Adrenal gland (tissue), 5 donors: ENCODE measurements at regions not wholly inside any gene's neighbourhood (a gene's known extent, or its start where the extent isn't known, plus 50 kb on each side); places are given as distances from the start of the nearest gene placed in this dataset.

Experiments used
- POLR2A ChIP-seq, 2 donors: fragments of 450-650 bp; IDR thresholded peaks; one replicate each; pipeline ENCODE4 v1.6.1; 2017; ENCODE audit warnings: antibody characterized with exemption in 2 of 2, mild to moderate bottlenecking in 2 of 2, moderate library complexity in 1 of 2
- TF ChIP-seq, protein P1 (sequence below), 6 experiments: fragments of 450-650 bp in 4 of 6; fragments of 200-600 bp in 2 of 6; sonication (generic) in 1 of 6; IDR thresholded peaks; 1 replicate in 5 of 6; 2 replicates in 1 of 6; pipeline versions ENCODE4 v1.5.1 to v1.8.0; 2016 to 2021; ENCODE audit warnings: antibody characterized with exemption in 6 of 6, mild to moderate bottlenecking in 2 of 6, moderate library complexity in 1 of 6
- donor health status: DM: no; HTN: no; CAD: no.

DNA sequence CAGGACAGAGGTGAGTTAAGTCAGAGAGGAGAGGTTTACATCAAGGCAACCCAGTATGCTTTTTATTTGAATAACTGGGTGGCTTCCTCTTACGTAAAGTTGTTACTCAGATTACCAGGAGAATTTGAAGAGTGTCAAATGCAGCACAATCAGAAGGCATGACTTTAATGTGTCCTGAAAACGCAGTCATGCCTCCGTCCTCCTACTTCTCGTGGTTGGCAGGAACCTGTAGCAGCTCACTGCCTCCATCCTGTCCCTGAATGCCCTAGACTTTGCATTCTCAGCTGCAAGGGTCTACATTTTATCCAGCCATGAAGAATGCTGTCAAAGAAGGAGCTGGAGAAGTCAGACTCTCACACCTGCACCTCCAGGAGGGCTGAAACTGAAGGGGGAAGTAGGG, 66.7 kb downstream of the MIS18A start:
- TF ChIP-seq, protein P1, sequence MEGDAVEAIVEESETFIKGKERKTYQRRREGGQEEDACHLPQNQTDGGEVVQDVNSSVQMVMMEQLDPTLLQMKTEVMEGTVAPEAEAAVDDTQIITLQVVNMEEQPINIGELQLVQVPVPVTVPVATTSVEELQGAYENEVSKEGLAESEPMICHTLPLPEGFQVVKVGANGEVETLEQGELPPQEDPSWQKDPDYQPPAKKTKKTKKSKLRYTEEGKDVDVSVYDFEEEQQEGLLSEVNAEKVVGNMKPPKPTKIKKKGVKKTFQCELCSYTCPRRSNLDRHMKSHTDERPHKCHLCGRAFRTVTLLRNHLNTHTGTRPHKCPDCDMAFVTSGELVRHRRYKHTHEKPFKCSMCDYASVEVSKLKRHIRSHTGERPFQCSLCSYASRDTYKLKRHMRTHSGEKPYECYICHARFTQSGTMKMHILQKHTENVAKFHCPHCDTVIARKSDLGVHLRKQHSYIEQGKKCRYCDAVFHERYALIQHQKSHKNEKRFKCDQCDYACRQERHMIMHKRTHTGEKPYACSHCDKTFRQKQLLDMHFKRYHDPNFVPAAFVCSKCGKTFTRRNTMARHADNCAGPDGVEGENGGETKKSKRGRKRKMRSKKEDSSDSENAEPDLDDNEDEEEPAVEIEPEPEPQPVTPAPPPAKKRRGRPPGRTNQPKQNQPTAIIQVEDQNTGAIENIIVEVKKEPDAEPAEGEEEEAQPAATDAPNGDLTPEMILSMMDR (IDR thresholded peaks at IDR 0.05), result no peak
- no peak for TF ChIP-seq POLR2A (IDR thresholded peaks at IDR 0.05)
